ENCODE measurements at regions not wholly inside any gene's neighbourhood (a gene's known extent, or its start where the extent isn't known, plus 50 kb on each side); places are given as distances from the start of the nearest gene placed in this dataset.
"Not testable (repeated sequence)": the region's sequence is repeated elsewhere in the genome, so short reads cannot be mapped to it uniquely, and the experiment has no call there.

DNA sequence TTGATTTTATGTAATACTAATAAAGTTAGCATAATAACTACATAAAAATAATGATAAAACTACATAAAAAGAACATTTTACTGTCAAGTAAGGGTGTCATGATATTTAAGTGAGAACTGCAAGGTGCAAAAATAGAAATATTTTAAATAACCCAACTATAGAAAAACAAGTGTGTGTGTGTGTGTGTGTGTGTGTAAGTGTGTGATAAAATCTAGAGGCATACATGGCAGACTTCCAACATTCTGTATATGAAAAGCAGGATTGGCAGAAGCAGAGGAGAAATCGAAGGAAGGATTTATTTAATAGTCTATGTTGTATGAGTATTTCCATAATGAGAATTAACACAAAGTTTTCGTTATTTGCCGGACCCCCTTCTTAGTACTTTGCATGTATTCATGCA is 334.1 kb downstream of the KCNJ2 start:
- H3K9me3 ChIP-seq (ENCODE audit: control insufficient read depth, insufficient read depth, low read length): no peaks in the 10 kb centered on the region
- H3K4me3 ChIP-seq (ENCODE audit: low read length): no peak overlapping the region
- H3K4me1 ChIP-seq (ENCODE audit: control insufficient read depth, insufficient read depth, low read length): no peaks in the 10 kb centered on the region
- WGBS (ENCODE audit: insufficient coverage, insufficient read length): no CpG with 5 or more reads among the region's 3 CpGs
- H3K27me3 ChIP-seq (ENCODE audit: control insufficient read depth, insufficient read depth, low read length): no peaks in the 10 kb centered on the region
- no peak for DNase-seq (ENCODE audit: low read depth, low spot score)
- H3K27ac ChIP-seq (ENCODE audit: low read length): no peak overlapping the region
- no peaks in the 10 kb centered on the region for H3K36me3 ChIP-seq (ENCODE audit: control insufficient read depth, insufficient read depth, low read length)

DNA sequence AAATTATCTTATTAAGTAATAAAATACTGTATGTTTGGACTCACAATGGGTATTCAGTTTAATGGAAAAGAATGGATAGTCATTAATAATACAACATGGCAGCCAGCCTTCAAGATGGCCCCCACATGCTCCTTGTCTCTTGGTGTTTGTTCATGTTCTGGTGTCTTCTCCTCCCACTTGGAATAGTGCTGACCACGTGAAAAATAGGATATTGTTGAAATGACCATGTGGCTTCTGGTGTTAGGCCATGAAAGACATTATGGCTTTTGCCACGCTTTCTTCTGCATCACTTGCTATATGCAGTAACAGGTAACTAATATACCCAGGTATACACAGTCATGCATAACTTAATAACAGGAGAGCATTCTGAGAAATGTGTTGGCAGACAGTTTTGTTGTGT is 341.0 kb downstream of the KCNJ2 start:
- Histone ChIP-seq H3K36me3 (ENCODE audit: control insufficient read depth, insufficient read depth, low read length) (no peaks in the 10 kb centered on the region), H3K4me3 (ENCODE audit: low read length) (no peak overlapping the region), H3K9me3 (ENCODE audit: control insufficient read depth, insufficient read depth, low read length) (no peaks in the 10 kb centered on the region), H3K4me1 (ENCODE audit: control insufficient read depth, insufficient read depth, low read length) (no peaks in the 10 kb centered on the region), H3K27ac (ENCODE audit: low read length) (no peak overlapping the region), H3K27me3 (ENCODE audit: control insufficient read depth, insufficient read depth, low read length) (no peaks in the 10 kb centered on the region)
- no CpG with 5 or more reads among the region's 2 CpGs for WGBS (ENCODE audit: insufficient coverage, insufficient read length)
- DNase-seq (ENCODE audit: low read depth, low spot score): no peak

GRCh38 chr17:70517816-70518215 is 348.5 kb downstream of the KCNJ2 start:
- no peak for DNase-seq (ENCODE audit: low read depth, low spot score)
- H3K27ac ChIP-seq (ENCODE audit: low read length): no peak overlapping the region

GRCh38 chr17:70519300-70519699 is 350.0 kb downstream of the KCNJ2 start:
- Histone ChIP-seq H3K4me3 (ENCODE audit: low read length) (no peak overlapping the region), H3K27me3 (ENCODE audit: control insufficient read depth, insufficient read depth, low read length) (no peaks in the 10 kb centered on the region), H3K27ac (ENCODE audit: low read length) (no peak overlapping the region), H3K36me3 (ENCODE audit: control insufficient read depth, insufficient read depth, low read length) (no peaks in the 10 kb centered on the region), H3K4me1 (ENCODE audit: control insufficient read depth, insufficient read depth, low read length) (no peaks in the 10 kb centered on the region), H3K9me3 (ENCODE audit: control insufficient read depth, insufficient read depth, low read length) (no peaks in the 10 kb centered on the region)
- WGBS (ENCODE audit: insufficient coverage, insufficient read length): no CpG with 5 or more reads among the region's 3 CpGs
- DNase-seq (ENCODE audit: low read depth, low spot score): no peak

More at GRCh38 chr17:70517816-70518215, 348.5 kb downstream of the KCNJ2 start:
- H3K4me3 ChIP-seq (ENCODE audit: low read length): no peak overlapping the region
- H3K36me3 ChIP-seq (ENCODE audit: control insufficient read depth, insufficient read depth, low read length): no peaks in the 10 kb centered on the region
- H3K4me1 ChIP-seq (ENCODE audit: control insufficient read depth, insufficient read depth, low read length): no peaks in the 10 kb centered on the region
- H3K9me3 ChIP-seq (ENCODE audit: control insufficient read depth, insufficient read depth, low read length): no peaks in the 10 kb centered on the region
- no peaks in the 10 kb centered on the region for H3K27me3 ChIP-seq (ENCODE audit: control insufficient read depth, insufficient read depth, low read length)

DNA sequence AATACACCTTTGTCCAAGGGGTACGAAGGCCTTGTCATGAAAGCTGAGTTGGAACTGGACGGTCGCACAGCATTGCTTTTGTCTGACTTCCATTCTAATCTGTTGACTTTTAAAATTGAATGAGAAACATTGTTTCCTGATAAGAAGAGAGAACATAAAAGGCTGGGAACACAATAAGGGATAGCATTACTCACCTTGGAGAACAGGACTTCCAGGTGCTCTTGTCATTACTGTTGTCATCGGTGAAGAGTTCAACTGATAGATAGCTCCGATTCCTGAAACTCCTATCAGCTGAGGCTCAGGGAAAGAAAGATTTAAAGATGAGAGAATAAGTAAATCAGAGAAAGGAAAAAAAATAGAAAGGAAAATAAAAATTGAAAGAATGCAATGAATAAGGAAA is 351.1 kb downstream of the KCNJ2 start:
- Histone ChIP-seq H3K4me3 (ENCODE audit: low read length) (no peak overlapping the region), H3K9me3 (ENCODE audit: control insufficient read depth, insufficient read depth, low read length) (no peaks in the 10 kb centered on the region), H3K27me3 (ENCODE audit: control insufficient read depth, insufficient read depth, low read length) (no peaks in the 10 kb centered on the region), H3K27ac (ENCODE audit: low read length) (no peak overlapping the region), H3K4me1 (ENCODE audit: control insufficient read depth, insufficient read depth, low read length) (no peaks in the 10 kb centered on the region), H3K36me3 (ENCODE audit: control insufficient read depth, insufficient read depth, low read length) (no peaks in the 10 kb centered on the region)
- DNase-seq (ENCODE audit: low read depth, low spot score): no peak
- no CpG with 5 or more reads among the region's 5 CpGs for WGBS (ENCODE audit: insufficient coverage, insufficient read length)

GRCh38 chr17:70520956-70521355 is 351.6 kb downstream of the KCNJ2 start:
- Histone ChIP-seq H3K4me3 (ENCODE audit: low read length) (no peak overlapping the region), H3K27me3 (ENCODE audit: control insufficient read depth, insufficient read depth, low read length) (no peaks in the 10 kb centered on the region), H3K9me3 (ENCODE audit: control insufficient read depth, insufficient read depth, low read length) (no peaks in the 10 kb centered on the region), H3K27ac (ENCODE audit: low read length) (no peak overlapping the region), H3K36me3 (ENCODE audit: control insufficient read depth, insufficient read depth, low read length) (no peaks in the 10 kb centered on the region), H3K4me1 (ENCODE audit: control insufficient read depth, insufficient read depth, low read length) (no peaks in the 10 kb centered on the region)
- no peak for DNase-seq (ENCODE audit: low read depth, low spot score)
- no CpG with 5 or more reads among the region's 4 CpGs for WGBS (ENCODE audit: insufficient coverage, insufficient read length)

- no peaks in the 10 kb centered on the region for H3K36me3 ChIP-seq (ENCODE audit: control insufficient read depth, insufficient read depth, low read length)
- DNase-seq (ENCODE audit: low read depth, low spot score): no peak
- WGBS (ENCODE audit: insufficient coverage, insufficient read length): no CpG with 5 or more reads among the region's 3 CpGs
- no peaks in the 10 kb centered on the region for H3K4me1 ChIP-seq (ENCODE audit: control insufficient read depth, insufficient read depth, low read length)
- no peaks in the 10 kb centered on the region for H3K9me3 ChIP-seq (ENCODE audit: control insufficient read depth, insufficient read depth, low read length)
- H3K27me3 ChIP-seq (ENCODE audit: control insufficient read depth, insufficient read depth, low read length): no peaks in the 10 kb centered on the region
- no peak overlapping the region for H3K4me3 ChIP-seq (ENCODE audit: low read length)
- no peak overlapping the region for H3K27ac ChIP-seq (ENCODE audit: low read length)
These were observed 352.5 kb downstream of the KCNJ2 start for GRCh38 chr17:70521821-70522256.

- WGBS (ENCODE audit: insufficient coverage, insufficient read length): 100% methylated on average over 1 of the region's 4 CpGs
- H3K9me3 ChIP-seq (ENCODE audit: control insufficient read depth, insufficient read depth, low read length): no peaks in the 10 kb centered on the region
These were observed 354.1 kb downstream of the KCNJ2 start for GRCh38 chr17:70523426-70523825.

GRCh38 chr17:70525035-70525434 is 355.7 kb downstream of the KCNJ2 start:
- H3K4me3 ChIP-seq (ENCODE audit: low read length); H3K36me3 ChIP-seq (ENCODE audit: control insufficient read depth, insufficient read depth, low read length); DNase-seq (ENCODE audit: low read depth, low spot score); H3K27ac ChIP-seq (ENCODE audit: low read length); H3K27me3 ChIP-seq (ENCODE audit: control insufficient read depth, insufficient read depth, low read length); H3K9me3 ChIP-seq (ENCODE audit: control insufficient read depth, insufficient read depth, low read length); H3K4me1 ChIP-seq (ENCODE audit: control insufficient read depth, insufficient read depth, low read length): not testable (repeated sequence)
- WGBS (ENCODE audit: insufficient coverage, insufficient read length): no CpG with 5 or more reads among the region's 7 CpGs

More at GRCh38 chr17:70523426-70523825, 354.1 kb downstream of the KCNJ2 start:
- Histone ChIP-seq H3K36me3 (ENCODE audit: control insufficient read depth, insufficient read depth, low read length) (no peaks in the 10 kb centered on the region), H3K27me3 (ENCODE audit: control insufficient read depth, insufficient read depth, low read length) (no peaks in the 10 kb centered on the region), H3K4me1 (ENCODE audit: control insufficient read depth, insufficient read depth, low read length) (no peaks in the 10 kb centered on the region), H3K4me3 (ENCODE audit: low read length) (no peak overlapping the region), H3K27ac (ENCODE audit: low read length) (no peak overlapping the region)
- DNase-seq (ENCODE audit: low read depth, low spot score): no peak

- H3K27ac ChIP-seq (ENCODE audit: low read length): no peak overlapping the region
- H3K4me3 ChIP-seq (ENCODE audit: low read length): no peak overlapping the region
- no peaks in the 10 kb centered on the region for H3K27me3 ChIP-seq (ENCODE audit: control insufficient read depth, insufficient read depth, low read length)
- H3K4me1 ChIP-seq (ENCODE audit: control insufficient read depth, insufficient read depth, low read length): no peaks in the 10 kb centered on the region
- no peaks in the 10 kb centered on the region for H3K9me3 ChIP-seq (ENCODE audit: control insufficient read depth, insufficient read depth, low read length)
- DNase-seq (ENCODE audit: low read depth, low spot score): no peak
- H3K36me3 ChIP-seq (ENCODE audit: control insufficient read depth, insufficient read depth, low read length): no peaks in the 10 kb centered on the region
- no CpG with 5 or more reads among the region's 5 CpGs for WGBS (ENCODE audit: insufficient coverage, insufficient read length)
These were observed 356.6 kb downstream of the KCNJ2 start for GRCh38 chr17:70525961-70526360.

- no peaks in the 10 kb centered on the region for H3K9me3 ChIP-seq (ENCODE audit: control insufficient read depth, insufficient read depth, low read length)
- WGBS (ENCODE audit: insufficient coverage, insufficient read length): no CpG with 5 or more reads among the region's 3 CpGs
- no peaks in the 10 kb centered on the region for H3K27me3 ChIP-seq (ENCODE audit: control insufficient read depth, insufficient read depth, low read length)
- H3K27ac ChIP-seq (ENCODE audit: low read length): no peak overlapping the region
- H3K4me3 ChIP-seq (ENCODE audit: low read length): no peak overlapping the region
- DNase-seq (ENCODE audit: low read depth, low spot score): no peak
- no peaks in the 10 kb centered on the region for H3K4me1 ChIP-seq (ENCODE audit: control insufficient read depth, insufficient read depth, low read length)
- no peaks in the 10 kb centered on the region for H3K36me3 ChIP-seq (ENCODE audit: control insufficient read depth, insufficient read depth, low read length)
These were observed 358.1 kb downstream of the KCNJ2 start for GRCh38 chr17:70527364-70527888.

Measured in iPS DF 6.9 (cell line).